ENCODE measurements at regions not wholly inside any gene's neighbourhood (a gene's known extent, or its start where the extent isn't known, plus 50 kb on each side); places are given as distances from the start of the nearest gene placed in this dataset.

DNA sequence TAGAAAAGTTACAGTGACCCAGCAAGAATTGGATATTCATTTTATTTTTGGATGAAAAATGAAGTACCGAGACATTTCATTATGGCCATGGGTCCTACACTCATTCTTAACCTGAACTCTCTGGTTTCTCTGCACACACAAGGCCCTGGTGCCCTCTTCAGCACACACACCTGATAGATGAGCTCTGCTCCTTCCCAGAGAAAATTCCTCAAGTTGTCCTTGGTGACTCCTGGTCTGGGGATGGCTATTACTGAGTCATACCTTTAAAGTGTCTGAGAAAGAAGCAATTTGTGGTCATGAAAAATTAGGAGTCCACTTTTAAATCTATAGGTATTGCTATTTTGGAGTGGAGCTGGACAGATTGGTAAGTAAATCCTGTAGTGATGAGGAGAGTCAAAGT lies 311.5 kb downstream of the CDH2 start:
- no peak overlapping the region for H3K4me3 Mint-ChIP-seq
- Histone ChIP-seq H3K4me3 (ENCODE audit: low read length) (no peak overlapping the region), H3K9me3 (ENCODE audit: control insufficient read depth in 2 of 3, low read length in 3 of 3) (no peaks in the 10 kb centered on the region), H3K27ac (ENCODE audit: low read depth, low read length) (no peak overlapping the region), H3K36me3 (ENCODE audit: control insufficient read depth in 2 of 3, insufficient read depth in 3 of 3, low read length in 3 of 3) (no peaks in the 10 kb centered on the region), H3K4me1 (ENCODE audit: control insufficient read depth in 2 of 2, insufficient read depth in 2 of 2, low read length in 2 of 2) (no peaks in the 10 kb centered on the region), H3K27me3 (ENCODE audit: control insufficient read depth in 2 of 2, insufficient read depth in 2 of 2, low read length in 2 of 2) (no peaks in the 10 kb centered on the region)
- CTCF ChIA-PET = no interaction called here
- intact Hi-C loops (cut with micrococcal nuclease) = no loop called here
- no peak overlapping the region for H3K27ac Mint-ChIP-seq
- no peaks in the 10 kb centered on the region for H3K36me3 Mint-ChIP-seq
- DNase-seq = no peak
- no peaks in the 10 kb centered on the region for H3K27me3 Mint-ChIP-seq
- no peak for ATAC-seq
- H3K9me3 Mint-ChIP-seq = peaks cover 0 to 10% (median 2%) of the 10 kb centered on the region in 11 donors
- peaks cover 0 to 2% (median 0%) of the 10 kb centered on the region in 7 donors for H3K4me1 Mint-ChIP-seq
- POLR2A ChIA-PET = no interaction called here

DNA sequence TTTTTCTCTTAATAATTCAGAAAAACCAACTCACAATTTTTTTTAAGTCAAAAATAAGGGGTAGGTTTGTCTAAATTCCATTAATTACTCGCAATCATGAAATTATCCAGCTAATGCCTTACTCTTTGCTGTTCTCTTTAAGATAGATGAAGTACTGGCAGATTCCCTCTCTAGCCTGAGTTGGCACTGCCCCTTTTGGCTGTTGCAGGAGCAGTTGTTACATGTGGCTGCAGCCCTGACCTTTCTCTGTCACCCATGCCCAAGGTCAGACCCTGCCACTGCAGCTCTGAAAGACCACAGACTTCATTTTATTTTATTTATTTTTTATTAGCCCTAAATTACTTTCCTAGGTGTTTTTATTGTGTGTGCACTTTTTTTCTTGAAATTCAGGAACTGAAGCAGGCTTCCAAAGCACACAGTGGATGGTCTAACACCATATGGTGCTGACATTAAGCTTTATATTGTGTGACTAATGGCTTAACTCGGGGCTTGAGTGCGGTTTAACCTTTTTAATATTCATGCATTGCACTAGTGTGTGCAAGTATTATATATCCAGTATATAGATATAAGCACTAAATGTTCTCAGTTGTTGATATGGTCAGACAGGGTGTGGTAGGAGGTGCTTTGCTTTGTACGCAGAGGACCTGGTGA lies 313.0 kb downstream of the CDH2 start:
- Mint-ChIP-seq H3K36me3 (no peaks in the 10 kb centered on the region), H3K27me3 (no peaks in the 10 kb centered on the region), H3K4me1 (peaks cover 0 to 2% (median 0%) of the 10 kb centered on the region in 7 donors), H3K9me3 (peaks cover 0 to 10% (median 2%) of the 10 kb centered on the region in 11 donors), H3K27ac (no peak overlapping the region), H3K4me3 (no peak overlapping the region)
- Histone ChIP-seq H3K27me3 (ENCODE audit: control insufficient read depth in 2 of 2, insufficient read depth in 2 of 2, low read length in 2 of 2) (no peaks in the 10 kb centered on the region), H3K9me3 (ENCODE audit: control insufficient read depth in 2 of 3, low read length in 3 of 3) (no peaks in the 10 kb centered on the region), H3K27ac (ENCODE audit: low read depth, low read length) (no peak overlapping the region), H3K36me3 (ENCODE audit: control insufficient read depth in 2 of 3, insufficient read depth in 3 of 3, low read length in 3 of 3) (no peaks in the 10 kb centered on the region), H3K4me1 (ENCODE audit: control insufficient read depth in 2 of 2, insufficient read depth in 2 of 2, low read length in 2 of 2) (no peaks in the 10 kb centered on the region), H3K4me3 (ENCODE audit: low read length) (no peak overlapping the region)
- ATAC-seq (no peak), DNase-seq (no peak)
- intact Hi-C loops (cut with micrococcal nuclease) = no loop called here
- POLR2A ChIA-PET = no interaction called here
- CTCF ChIA-PET = no interaction called here

GRCh38 chr18:27862041-27862682 lies 314.8 kb downstream of the CDH2 start:
- peaks cover 0 to 2% (median 0%) of the 10 kb centered on the region in 7 donors for H3K4me1 Mint-ChIP-seq
- intact Hi-C loops (cut with micrococcal nuclease) = no loop called here
- H3K36me3 ChIP-seq (ENCODE audit: control insufficient read depth in 2 of 3, insufficient read depth in 3 of 3, low read length in 3 of 3) = no peaks in the 10 kb centered on the region
- H3K4me3 Mint-ChIP-seq = no peak overlapping the region
- no peak overlapping the region for H3K27ac Mint-ChIP-seq
- H3K27me3 Mint-ChIP-seq = no peaks in the 10 kb centered on the region
- H3K4me1 ChIP-seq (ENCODE audit: control insufficient read depth in 2 of 2, insufficient read depth in 2 of 2, low read length in 2 of 2) = no peaks in the 10 kb centered on the region
- H3K36me3 Mint-ChIP-seq = no peaks in the 10 kb centered on the region
- no peak overlapping the region for H3K27ac ChIP-seq (ENCODE audit: low read depth, low read length)
- ChIA-PET CTCF (no interaction called here), POLR2A (no interaction called here)
- no peaks in the 10 kb centered on the region for H3K27me3 ChIP-seq (ENCODE audit: control insufficient read depth in 2 of 2, insufficient read depth in 2 of 2, low read length in 2 of 2)
- no peak overlapping the region for H3K4me3 ChIP-seq (ENCODE audit: low read length)
- H3K9me3 Mint-ChIP-seq = peaks cover 0 to 10% (median 2%) of the 10 kb centered on the region in 11 donors
- no peak for DNase-seq
- no peak for ATAC-seq
- no peaks in the 10 kb centered on the region for H3K9me3 ChIP-seq (ENCODE audit: control insufficient read depth in 2 of 3, low read length in 3 of 3)

- Mint-ChIP-seq H3K9me3 (peaks cover 0 to 6% (median 0%) of the 10 kb centered on the region in 11 donors), H3K27ac (no peak overlapping the region), H3K36me3 (no peaks in the 10 kb centered on the region), H3K27me3 (no peaks in the 10 kb centered on the region), H3K4me1 (peaks cover 0 to 2% (median 0%) of the 10 kb centered on the region in 7 donors), H3K4me3 (no peak overlapping the region)
- no peaks in the 10 kb centered on the region for H3K36me3 ChIP-seq (ENCODE audit: control insufficient read depth in 2 of 3, insufficient read depth in 3 of 3, low read length in 3 of 3)
- no peaks in the 10 kb centered on the region for H3K27me3 ChIP-seq (ENCODE audit: control insufficient read depth in 2 of 2, insufficient read depth in 2 of 2, low read length in 2 of 2)
- DNase-seq (no peak), ATAC-seq (no peak)
- H3K4me3 ChIP-seq (ENCODE audit: low read length) = no peak overlapping the region
- H3K27ac ChIP-seq (ENCODE audit: low read depth, low read length) = no peak overlapping the region
- ChIA-PET CTCF (no interaction called here), POLR2A (no interaction called here)
- intact Hi-C loops (cut with micrococcal nuclease) = no loop called here
- no peaks in the 10 kb centered on the region for H3K4me1 ChIP-seq (ENCODE audit: control insufficient read depth in 2 of 2, insufficient read depth in 2 of 2, low read length in 2 of 2)
- no peaks in the 10 kb centered on the region for H3K9me3 ChIP-seq (ENCODE audit: control insufficient read depth in 2 of 3, low read length in 3 of 3)
Measured at GRCh38 chr18:27861539-27861938, 315.4 kb downstream of the CDH2 start.

DNA sequence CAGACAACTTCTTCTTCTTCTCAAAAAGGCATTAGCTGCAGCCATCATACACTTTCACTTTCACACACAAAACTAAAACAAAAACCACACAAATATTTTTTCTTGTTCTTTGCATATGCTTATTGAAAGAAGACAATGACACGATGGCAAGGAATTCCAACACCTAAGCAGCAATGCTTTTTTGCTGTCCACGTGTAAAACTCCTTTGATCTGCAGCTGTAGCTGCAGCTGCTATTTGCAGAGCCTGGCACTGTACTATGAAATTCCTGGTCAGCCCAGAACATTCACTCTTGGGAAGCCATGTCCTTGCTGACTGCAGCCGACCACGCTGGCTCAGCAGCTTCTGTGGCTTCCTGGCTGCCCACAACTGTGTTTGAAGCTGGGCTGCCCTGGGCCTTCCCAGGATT lies 316.2 kb downstream of the CDH2 start:
- no peak overlapping the region for H3K4me3 ChIP-seq (ENCODE audit: low read length)
- no peaks in the 10 kb centered on the region for H3K27me3 ChIP-seq (ENCODE audit: control insufficient read depth in 2 of 2, insufficient read depth in 2 of 2, low read length in 2 of 2)
- Mint-ChIP-seq H3K36me3 (no peaks in the 10 kb centered on the region), H3K4me3 (no peak overlapping the region), H3K9me3 (peaks cover 0 to 6% (median 0%) of the 10 kb centered on the region in 11 donors), H3K27me3 (no peaks in the 10 kb centered on the region), H3K27ac (no peak overlapping the region), H3K4me1 (peaks cover 0 to 2% (median 0%) of the 10 kb centered on the region in 7 donors)
- H3K9me3 ChIP-seq (ENCODE audit: control insufficient read depth in 2 of 3, low read length in 3 of 3) = no peaks in the 10 kb centered on the region
- DNase-seq (no peak), ATAC-seq (no peak)
- CTCF ChIA-PET = no interaction called here
- intact Hi-C loops (cut with micrococcal nuclease) = no loop called here
- H3K4me1 ChIP-seq (ENCODE audit: control insufficient read depth in 2 of 2, insufficient read depth in 2 of 2, low read length in 2 of 2) = no peaks in the 10 kb centered on the region
- H3K27ac ChIP-seq (ENCODE audit: low read depth, low read length) = no peak overlapping the region
- POLR2A ChIA-PET = no interaction called here
- H3K36me3 ChIP-seq (ENCODE audit: control insufficient read depth in 2 of 3, insufficient read depth in 3 of 3, low read length in 3 of 3) = no peaks in the 10 kb centered on the region

- H3K36me3 ChIP-seq (ENCODE audit: control insufficient read depth in 2 of 3, insufficient read depth in 3 of 3, low read length in 3 of 3) = no peaks in the 10 kb centered on the region
- no peaks in the 10 kb centered on the region for H3K27me3 Mint-ChIP-seq
- ATAC-seq = no peak
- H3K27ac Mint-ChIP-seq = no peak overlapping the region
- no peak overlapping the region for H3K27ac ChIP-seq (ENCODE audit: low read depth, low read length)
- peaks cover 0 to 2% (median 0%) of the 10 kb centered on the region in 7 donors for H3K4me1 Mint-ChIP-seq
- ChIA-PET CTCF (no interaction called here), POLR2A (no interaction called here)
- peaks cover 0 to 6% (median 0%) of the 10 kb centered on the region in 11 donors for H3K9me3 Mint-ChIP-seq
- H3K36me3 Mint-ChIP-seq = no peaks in the 10 kb centered on the region
- H3K4me3 Mint-ChIP-seq = no peak overlapping the region
- H3K4me3 ChIP-seq (ENCODE audit: low read length) = no peak overlapping the region
- DNase-seq = no peak
- no peaks in the 10 kb centered on the region for H3K4me1 ChIP-seq (ENCODE audit: control insufficient read depth in 2 of 2, insufficient read depth in 2 of 2, low read length in 2 of 2)
- H3K27me3 ChIP-seq (ENCODE audit: control insufficient read depth in 2 of 2, insufficient read depth in 2 of 2, low read length in 2 of 2) = no peaks in the 10 kb centered on the region
- intact Hi-C loops (cut with micrococcal nuclease) = no loop called here
- H3K9me3 ChIP-seq (ENCODE audit: control insufficient read depth in 2 of 3, low read length in 3 of 3) = no peaks in the 10 kb centered on the region
Measured at GRCh38 chr18:27860011-27860410, 316.9 kb downstream of the CDH2 start.

DNA sequence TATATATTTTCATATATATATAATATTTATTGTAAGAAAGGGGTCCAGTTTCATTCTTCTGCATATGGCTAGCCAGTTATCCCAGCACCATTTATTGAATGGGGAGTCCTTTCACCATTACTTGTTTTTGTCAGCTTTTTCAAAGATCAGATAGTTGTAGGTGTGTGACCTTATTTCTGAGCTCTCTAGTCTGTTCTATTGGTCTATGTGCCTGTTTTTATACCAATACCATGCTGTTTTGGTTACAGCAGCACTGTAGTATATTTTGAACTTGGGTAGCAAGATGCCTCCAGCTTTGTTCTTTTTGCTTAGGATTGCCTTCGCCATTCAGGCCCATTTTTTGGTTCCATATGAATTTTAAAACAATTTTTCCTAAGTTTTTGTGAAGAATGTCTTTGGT lies 320.1 kb downstream of the CDH2 start:
- H3K27ac Mint-ChIP-seq = no peak overlapping the region

More for the DNA sequence above, 320.1 kb downstream of the CDH2 start:
- Mint-ChIP-seq H3K9me3 (peaks cover 0 to 17% (median 5%) of the 10 kb centered on the region in 11 donors), H3K4me3 (no peak overlapping the region), H3K36me3 (no peaks in the 10 kb centered on the region), H3K4me1 (peaks cover 0 to 2% (median 0%) of the 10 kb centered on the region in 7 donors), H3K27me3 (no peaks in the 10 kb centered on the region)
- ChIA-PET CTCF (no interaction called here), POLR2A (no interaction called here)
- DNase-seq (peak in 1 of 9 donors; percentile 21), ATAC-seq (no peak)
- Histone ChIP-seq H3K4me3 (ENCODE audit: low read length) (no peak overlapping the region), H3K4me1 (ENCODE audit: control insufficient read depth in 2 of 2, insufficient read depth in 2 of 2, low read length in 2 of 2) (no peaks in the 10 kb centered on the region), H3K36me3 (ENCODE audit: control insufficient read depth in 2 of 3, insufficient read depth in 3 of 3, low read length in 3 of 3) (no peaks in the 10 kb centered on the region), H3K27me3 (ENCODE audit: control insufficient read depth in 2 of 2, insufficient read depth in 2 of 2, low read length in 2 of 2) (no peaks in the 10 kb centered on the region), H3K27ac (ENCODE audit: low read depth, low read length) (no peak overlapping the region), H3K9me3 (ENCODE audit: control insufficient read depth in 2 of 3, low read length in 3 of 3) (no peaks in the 10 kb centered on the region)
- intact Hi-C loops (cut with micrococcal nuclease) = no loop called here

Data from naive thymus-derived CD4-positive, alpha-beta T cell (primary cell).